Right atrium auricular region (tissue), 2 donors: ENCODE measurements at regions not wholly inside any gene's neighbourhood (a gene's known extent, or its start where the extent isn't known, plus 50 kb on each side); places are given as distances from the start of the nearest gene placed in this dataset.

ENCODE experiments used
- DNase-seq: peaks from one replicate; pipeline ENCODE4 v3.0.0-alpha.2; 2019; ENCODE audit warnings: low spot score
- H3K27ac ChIP-seq, 2 donors: fragments of 200-600 bp; sonication (generic); 1 replicate in 1 of 2; 2 replicates in 1 of 2; pipeline ENCODE4 v1.5.1; 2016 to 2019
- H3K27me3 ChIP-seq, 2 donors: fragments of 200-600 bp; sonication (generic); one replicate each; pipeline versions ENCODE4 v1.5.1 to v1.6.0; 2017 to 2019
- H3K36me3 ChIP-seq: fragments of 200-600 bp; sonication (generic); one replicate; pipeline ENCODE4 v1.5.1; 2016
- H3K4me1 ChIP-seq, 2 donors: fragments of 200-600 bp; sonication (generic); one replicate each; pipeline versions ENCODE4 v1.5.1 to v1.6.0; 2017 to 2019
- H3K4me3 ChIP-seq, 2 donors: fragments of 200-600 bp; sonication (generic); 1 replicate in 1 of 2; 2 replicates in 1 of 2; pipeline ENCODE4 v1.5.1; 2017 to 2019; ENCODE audit warnings: mild to moderate bottlenecking in 1 of 2, moderate library complexity in 1 of 2
- H3K9me3 ChIP-seq, 2 donors: fragments of 200-600 bp; sonication (generic); one replicate each; pipeline ENCODE4 v1.5.1; 2019
- CTCF ChIP-seq, 2 donors: fragments of 200-600 bp; sonication (generic); IDR thresholded peaks; one replicate each; pipeline ENCODE4 v1.5.1; 2019; ENCODE audit warnings: antibody characterized with exemption in 2 of 2

DNA sequence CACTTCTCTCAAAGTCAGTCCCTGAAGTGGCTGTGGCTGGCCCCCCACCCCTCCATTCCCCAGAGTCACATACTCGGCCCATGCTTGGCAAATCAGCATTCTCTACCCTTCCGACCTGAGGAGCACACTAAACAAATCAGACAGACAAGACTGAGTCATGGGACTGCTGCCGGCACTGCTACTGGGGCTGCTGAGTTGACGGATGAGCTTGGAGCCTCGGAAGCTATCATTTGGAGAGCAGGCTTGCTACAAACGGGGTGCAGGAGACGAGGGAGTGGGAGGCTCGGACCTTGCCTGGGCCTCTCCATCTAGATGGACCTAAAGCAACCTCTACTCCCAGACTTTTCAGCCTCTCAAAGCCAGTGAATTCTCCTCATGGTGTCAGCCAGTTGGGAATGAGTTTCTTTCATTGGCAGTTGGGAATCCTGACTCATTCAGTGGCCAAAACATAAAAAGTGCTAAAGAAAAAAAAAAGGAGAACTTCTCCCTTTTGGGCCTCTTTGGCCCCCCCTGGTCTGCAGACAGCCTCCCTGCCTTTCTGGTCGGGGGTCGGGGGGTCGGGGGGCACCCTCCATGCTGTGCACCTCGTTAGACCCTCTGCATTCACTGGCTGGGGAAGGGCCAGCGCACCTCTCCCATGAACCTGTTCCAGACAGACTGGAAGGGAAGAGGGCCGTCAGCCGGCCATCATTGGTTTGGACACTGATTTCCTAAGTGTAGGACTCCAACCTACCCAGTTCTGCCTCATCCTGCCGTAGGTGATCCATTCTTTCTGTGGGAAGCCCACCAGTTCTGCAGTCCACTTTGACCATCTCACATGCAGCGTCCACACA is 52.3 kb upstream of the COL13A1 start:
- Histone ChIP-seq H3K9me3 (no peaks in the 10 kb centered on the region), H3K27ac (no peak overlapping the region), H3K4me3 (no peak overlapping the region), H3K27me3 (no peaks in the 10 kb centered on the region), H3K4me1 (no peaks in the 10 kb centered on the region), H3K36me3 (no peaks in the 10 kb centered on the region)
- DNase-seq = no peak
- TF ChIP-seq CTCF (IDR thresholded peaks at IDR 0.05) = no peak

- no peak for DNase-seq
- Histone ChIP-seq H3K27me3 (no peaks in the 10 kb centered on the region), H3K27ac (no peak overlapping the region), H3K9me3 (no peaks in the 10 kb centered on the region), H3K4me1 (no peaks in the 10 kb centered on the region), H3K36me3 (no peaks in the 10 kb centered on the region), H3K4me3 (no peak overlapping the region)
- no peak for TF ChIP-seq CTCF (IDR thresholded peaks at IDR 0.05)
Measured at GRCh38 chr10:69750011-69750373, 51.7 kb upstream of the COL13A1 start.

DNA sequence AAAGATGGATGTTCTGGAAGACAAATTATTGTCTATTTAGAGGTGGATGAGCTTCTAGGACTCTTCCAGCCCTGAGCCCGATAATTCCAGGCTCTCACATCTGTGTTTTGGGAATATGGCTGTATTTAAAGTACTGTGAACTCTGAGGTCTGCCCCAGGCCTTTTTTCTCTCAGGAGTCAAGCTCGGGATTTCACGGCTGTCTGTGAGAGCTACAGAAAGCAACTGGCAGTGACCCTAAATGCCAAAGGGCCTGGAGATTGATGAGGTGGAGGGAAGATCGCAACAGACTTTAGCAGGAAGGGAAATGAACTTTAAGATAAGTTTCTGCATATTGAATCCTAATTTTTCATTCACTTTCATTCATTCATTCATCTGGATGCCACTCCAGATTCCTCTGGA is 51.0 kb upstream of the COL13A1 start:
- no peak for TF ChIP-seq CTCF (IDR thresholded peaks at IDR 0.05)
- DNase-seq = no peak
- H3K27me3 ChIP-seq = no peaks in the 10 kb centered on the region
- no peak overlapping the region for H3K4me3 ChIP-seq
- no peaks in the 10 kb centered on the region for H3K36me3 ChIP-seq
- H3K9me3 ChIP-seq = no peaks in the 10 kb centered on the region
- no peak overlapping the region for H3K27ac ChIP-seq
- no peaks in the 10 kb centered on the region for H3K4me1 ChIP-seq

- H3K9me3 ChIP-seq = no peaks in the 10 kb centered on the region
- no peak overlapping the region for H3K4me3 ChIP-seq
- no peaks in the 10 kb centered on the region for H3K36me3 ChIP-seq
- no peaks in the 10 kb centered on the region for H3K27me3 ChIP-seq
- no peak for TF ChIP-seq CTCF (IDR thresholded peaks at IDR 0.05)
- H3K27ac ChIP-seq = no peak overlapping the region
- no peaks in the 10 kb centered on the region for H3K4me1 ChIP-seq
- DNase-seq = no peak
Measured at GRCh38 chr10:69751214-69751613, 50.5 kb upstream of the COL13A1 start.
